GM12891 (cell line): ENCODE measurements at regions not wholly inside any gene's neighbourhood (a gene's known extent, or its start where the extent isn't known, plus 50 kb on each side); places are given as distances from the start of the nearest gene placed in this dataset.

Experiments used
- POLR2A ChIP-seq: IDR thresholded peaks from 2 replicates; pipeline ENCODE4 v1.6.1; 2011; ENCODE audit warnings: low read depth, low read length, control low read depth
- POLR2AphosphoS5 ChIP-seq: IDR thresholded peaks from 2 replicates; pipeline ENCODE4 v1.6.1; 2011; ENCODE audit warnings: low read depth, low read length, control low read depth
- TAF1 ChIP-seq: IDR thresholded peaks from 2 replicates; pipeline ENCODE4 v1.6.1; 2011; ENCODE audit warnings: low read depth, low read length, control low read depth

DNA sequence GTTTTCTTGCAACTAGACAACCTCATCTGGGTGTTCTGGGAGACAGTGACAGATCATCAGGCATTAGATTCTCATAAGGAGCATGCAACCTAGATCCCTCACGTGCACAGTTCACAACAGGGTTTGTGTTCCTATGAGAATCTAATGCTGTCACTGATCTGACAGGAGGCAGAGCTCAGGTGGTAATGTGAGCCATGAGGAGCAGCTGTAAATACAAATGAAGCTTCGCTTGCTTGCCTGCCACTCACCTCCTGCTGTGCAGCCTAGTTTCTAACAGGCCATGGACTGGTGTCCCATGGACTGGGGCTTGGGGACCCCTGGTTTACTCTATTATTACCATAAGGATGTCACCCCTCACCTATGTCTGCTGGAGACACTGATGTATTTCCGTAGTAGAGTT, 166.8 kb downstream of the PSAT1 start:
- TF ChIP-seq POLR2AphosphoS5 (no peak), POLR2A (no peak), TAF1 (no peak)
